ENCODE measurements at regions not wholly inside any gene's neighbourhood (a gene's known extent, or its start where the extent isn't known, plus 50 kb on each side); places are given as distances from the start of the nearest gene placed in this dataset.

GRCh38 chr12:18828483-18828882 lies 90.6 kb downstream of the CAPZA3 start:
- TF ChIP-seq CTCF (IDR thresholded peaks at IDR 0.05) (no peak), POLR2A (IDR thresholded peaks at IDR 0.05) (no peak)

Data from sigmoid colon (tissue), 3 donors.